ENCODE measurements at regions not wholly inside any gene's neighbourhood (a gene's known extent, or its start where the extent isn't known, plus 50 kb on each side); places are given as distances from the start of the nearest gene placed in this dataset.
A peak's percentile ranks its signal among the peaks of the same experiment; 100 is the strongest.

DNA sequence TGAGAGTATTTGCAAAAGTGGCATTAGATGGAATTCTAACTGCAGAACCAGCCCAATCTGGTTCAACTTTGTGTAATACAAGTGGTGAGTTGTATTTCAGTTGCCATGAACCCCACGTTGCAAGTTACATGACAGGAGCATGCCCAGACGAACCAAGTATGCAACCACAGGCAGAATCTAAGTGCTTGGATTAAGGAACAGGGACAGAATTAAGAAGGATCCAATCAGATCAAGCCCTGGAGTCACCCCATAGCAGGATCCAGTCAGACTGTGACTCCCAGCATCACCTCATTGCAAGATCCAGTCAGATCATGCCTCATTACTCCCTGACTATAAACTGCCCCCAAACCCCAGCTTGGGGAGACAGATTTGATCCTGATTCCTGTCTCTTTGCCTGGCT is 388.7 kb upstream of the NRP1 start:
- TF ChIP-seq, protein P1, sequence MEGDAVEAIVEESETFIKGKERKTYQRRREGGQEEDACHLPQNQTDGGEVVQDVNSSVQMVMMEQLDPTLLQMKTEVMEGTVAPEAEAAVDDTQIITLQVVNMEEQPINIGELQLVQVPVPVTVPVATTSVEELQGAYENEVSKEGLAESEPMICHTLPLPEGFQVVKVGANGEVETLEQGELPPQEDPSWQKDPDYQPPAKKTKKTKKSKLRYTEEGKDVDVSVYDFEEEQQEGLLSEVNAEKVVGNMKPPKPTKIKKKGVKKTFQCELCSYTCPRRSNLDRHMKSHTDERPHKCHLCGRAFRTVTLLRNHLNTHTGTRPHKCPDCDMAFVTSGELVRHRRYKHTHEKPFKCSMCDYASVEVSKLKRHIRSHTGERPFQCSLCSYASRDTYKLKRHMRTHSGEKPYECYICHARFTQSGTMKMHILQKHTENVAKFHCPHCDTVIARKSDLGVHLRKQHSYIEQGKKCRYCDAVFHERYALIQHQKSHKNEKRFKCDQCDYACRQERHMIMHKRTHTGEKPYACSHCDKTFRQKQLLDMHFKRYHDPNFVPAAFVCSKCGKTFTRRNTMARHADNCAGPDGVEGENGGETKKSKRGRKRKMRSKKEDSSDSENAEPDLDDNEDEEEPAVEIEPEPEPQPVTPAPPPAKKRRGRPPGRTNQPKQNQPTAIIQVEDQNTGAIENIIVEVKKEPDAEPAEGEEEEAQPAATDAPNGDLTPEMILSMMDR (IDR thresholded peaks at IDR 0.05; ENCODE audit: insufficient read depth, low read length) = no peak
- no peak overlapping the region for H3K4me3 ChIP-seq (ENCODE audit: low read depth, low read length)
- DNase-seq (ENCODE audit: low read depth) = no peak

- TF ChIP-seq, protein P1 (IDR thresholded peaks at IDR 0.05; ENCODE audit: insufficient read depth, low read length) = no peak
- DNase-seq (ENCODE audit: low read depth) = peak; percentile 14
- no peak overlapping the region for H3K4me3 ChIP-seq (ENCODE audit: low read depth, low read length)
These were observed 387.6 kb upstream of the NRP1 start for GRCh38 chr10:33722067-33722466.

DNA sequence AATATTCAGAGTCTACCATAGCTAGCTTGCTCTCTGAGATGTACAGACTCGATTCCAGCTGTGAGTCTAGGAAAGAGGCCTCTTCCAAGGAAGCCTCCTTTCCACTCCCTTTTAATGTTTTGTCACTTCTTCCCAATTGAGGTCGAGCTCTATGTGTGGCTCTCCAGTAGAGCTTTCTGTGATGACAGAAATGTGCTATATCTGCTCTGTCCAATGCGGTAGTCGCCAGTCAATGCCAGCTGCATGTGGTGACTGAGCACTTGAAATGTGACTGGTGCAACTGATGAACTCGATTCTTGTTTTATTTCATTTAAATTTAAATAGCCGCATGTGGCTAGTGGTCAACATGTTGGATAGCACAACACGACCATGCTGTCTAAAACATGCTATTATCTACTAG is 387.0 kb upstream of the NRP1 start:
- DNase-seq (ENCODE audit: low read depth) = no peak
- no peak overlapping the region for H3K4me3 ChIP-seq (ENCODE audit: low read depth, low read length)
- TF ChIP-seq, protein P1 (IDR thresholded peaks at IDR 0.05; ENCODE audit: insufficient read depth, low read length) = no peak

DNA sequence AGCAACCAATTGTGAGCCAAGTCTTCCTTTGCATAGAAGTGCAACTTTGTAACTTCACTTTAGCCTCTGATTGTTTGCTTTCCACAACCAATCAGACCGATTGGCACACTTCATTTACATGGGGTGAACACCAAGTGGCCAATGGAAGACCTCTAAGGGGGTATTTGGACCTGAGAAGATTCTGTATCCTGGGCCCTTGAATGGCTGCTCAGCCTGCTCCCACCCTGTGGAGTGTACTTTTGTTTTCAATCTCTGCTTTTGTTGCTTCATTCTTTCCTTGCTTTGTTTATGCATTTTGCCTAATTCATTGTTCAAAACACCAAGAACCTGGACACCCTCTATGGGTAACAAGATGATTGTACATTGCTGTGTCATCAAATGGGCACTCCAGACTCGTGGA is 385.7 kb upstream of the NRP1 start:
- no peak for DNase-seq (ENCODE audit: low read depth)
- TF ChIP-seq, protein P1 (IDR thresholded peaks at IDR 0.05; ENCODE audit: insufficient read depth, low read length) = no peak
- no peak overlapping the region for H3K4me3 ChIP-seq (ENCODE audit: low read depth, low read length)

- no peak overlapping the region for H3K4me3 ChIP-seq (ENCODE audit: low read depth, low read length)
- DNase-seq (ENCODE audit: low read depth) = peak; percentile 40
- TF ChIP-seq, protein P1 (IDR thresholded peaks at IDR 0.05; ENCODE audit: insufficient read depth, low read length) = no peak
These were observed 384.7 kb upstream of the NRP1 start for GRCh38 chr10:33719005-33719703.

DNA sequence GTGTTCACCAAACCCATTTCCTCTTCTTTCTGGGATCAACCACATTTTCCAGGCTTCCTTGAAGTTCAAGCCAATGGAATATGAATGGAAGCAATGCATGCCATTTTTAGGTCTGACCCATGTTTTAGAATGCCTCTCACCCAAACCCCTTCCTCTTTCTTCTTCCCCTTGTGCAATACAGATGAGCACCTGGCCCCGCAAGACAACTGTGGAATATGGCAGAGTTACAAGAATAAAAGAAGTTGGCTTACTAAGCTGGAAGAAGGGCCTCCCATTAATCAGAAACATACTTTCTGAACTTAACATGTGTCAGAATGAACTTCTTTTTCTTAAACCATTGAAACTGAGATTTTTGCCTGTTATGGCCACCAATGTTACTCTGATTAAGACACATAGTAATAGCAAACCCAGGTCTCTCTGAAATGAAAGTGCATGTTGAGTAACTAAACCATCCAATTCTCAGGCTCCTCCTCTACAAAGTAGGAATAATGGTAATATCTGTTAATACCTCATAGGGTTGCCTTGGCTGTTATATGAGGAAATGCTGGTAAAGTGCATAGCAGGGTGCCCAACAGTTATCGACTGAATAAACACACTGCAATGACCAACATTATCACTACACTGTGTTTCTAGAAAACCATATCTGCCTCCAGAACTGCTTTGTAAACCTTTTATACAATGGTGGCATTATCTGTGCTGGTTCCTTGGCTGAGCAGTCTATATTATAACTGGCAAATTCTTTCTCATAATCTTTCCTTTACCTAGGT is 382.2 kb upstream of the NRP1 start:
- H3K4me3 ChIP-seq (ENCODE audit: low read depth, low read length) = no peak overlapping the region
- TF ChIP-seq, protein P1 (IDR thresholded peaks at IDR 0.05; ENCODE audit: insufficient read depth, low read length) = no peak
- no peak for DNase-seq (ENCODE audit: low read depth)
